ENCODE measurements at regions not wholly inside any gene's neighbourhood (a gene's known extent, or its start where the extent isn't known, plus 50 kb on each side); places are given as distances from the start of the nearest gene placed in this dataset.

DNA sequence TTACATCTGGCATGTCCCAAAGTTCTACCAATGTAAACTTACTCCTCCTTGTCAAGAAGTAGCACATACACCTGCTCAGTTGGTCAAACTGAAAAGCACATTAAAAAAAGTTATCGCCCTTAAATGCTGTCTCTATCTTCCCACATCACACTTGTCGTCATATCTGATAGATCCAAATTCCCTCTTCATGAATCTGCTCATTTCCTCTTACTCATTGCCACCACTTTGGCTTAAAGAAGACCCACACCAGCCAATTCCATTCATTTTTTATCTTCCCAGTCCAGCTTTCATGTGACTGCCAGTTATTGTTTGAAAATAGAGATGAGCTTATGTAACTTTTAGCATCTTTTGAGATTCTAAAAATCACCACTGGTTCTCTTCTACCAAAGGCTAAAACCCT lies 305.9 kb upstream of the MTNR1B start:
- ChIA-PET POLR2A (no interaction called here), CTCF (no interaction called here)
- no peaks in the 10 kb centered on the region for H3K4me1 ChIP-seq (ENCODE audit: control insufficient read depth in 2 of 2, insufficient read depth in 2 of 2, low read length in 2 of 2)
- no peak overlapping the region for H3K27ac ChIP-seq (ENCODE audit: low read depth, low read length)
- no peaks in the 10 kb centered on the region for H3K36me3 Mint-ChIP-seq
- ATAC-seq: no peak
- intact Hi-C loops (cut with micrococcal nuclease): no loop called here
- DNase-seq: no peak
- H3K4me1 Mint-ChIP-seq: no peaks in the 10 kb centered on the region
- H3K4me3 Mint-ChIP-seq: no peak overlapping the region
- H3K36me3 ChIP-seq (ENCODE audit: control insufficient read depth in 2 of 3, insufficient read depth in 3 of 3, low read length in 3 of 3): no peaks in the 10 kb centered on the region
- H3K9me3 ChIP-seq (ENCODE audit: control insufficient read depth in 2 of 3, low read length in 3 of 3): no peaks in the 10 kb centered on the region
- H3K9me3 Mint-ChIP-seq: peaks cover 0 to 7% (median 3%) of the 10 kb centered on the region in 11 donors
- H3K27me3 Mint-ChIP-seq: no peaks in the 10 kb centered on the region
- H3K27ac Mint-ChIP-seq: no peak overlapping the region
- H3K27me3 ChIP-seq (ENCODE audit: control insufficient read depth in 2 of 2, insufficient read depth in 2 of 2, low read length in 2 of 2): no peaks in the 10 kb centered on the region
- H3K4me3 ChIP-seq (ENCODE audit: low read length): no peak overlapping the region

DNA sequence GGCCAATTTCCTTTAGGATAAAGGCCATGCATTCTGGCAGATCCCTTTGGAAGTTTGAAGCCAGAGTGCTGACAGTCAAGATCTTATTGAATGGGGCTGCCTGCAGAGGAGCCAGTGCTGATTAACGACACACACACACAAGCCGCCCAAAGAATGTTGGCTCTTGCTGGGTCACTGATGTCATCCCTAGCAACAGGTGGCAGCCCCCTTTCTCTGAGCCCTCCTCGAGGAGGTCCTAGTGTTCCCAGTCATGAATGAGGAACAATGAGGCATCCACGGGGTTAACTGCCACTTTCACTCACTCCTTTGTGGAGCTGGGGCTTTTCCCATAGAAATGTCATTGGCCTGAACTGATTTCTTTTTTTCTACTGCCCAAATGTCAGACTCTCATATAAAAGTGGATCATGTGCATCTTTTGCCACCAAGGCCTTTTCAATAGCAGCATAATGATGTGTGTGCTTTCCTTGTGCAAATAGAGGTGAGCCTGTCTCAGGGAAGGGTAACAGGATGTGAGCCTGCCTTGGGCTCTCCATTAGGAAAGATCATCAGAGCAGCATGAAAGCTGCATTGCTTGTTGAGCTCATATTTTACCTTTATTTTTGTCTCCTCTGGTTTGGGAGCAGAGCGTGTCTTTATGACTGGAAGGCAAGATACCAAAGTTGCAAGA lies 301.8 kb upstream of the MTNR1B start:
- POLR2A ChIA-PET: no interaction called here
- no peak for ATAC-seq
- H3K27me3 Mint-ChIP-seq: peaks cover 0 to 5% (median 0%) of the 10 kb centered on the region in 5 donors

DNA sequence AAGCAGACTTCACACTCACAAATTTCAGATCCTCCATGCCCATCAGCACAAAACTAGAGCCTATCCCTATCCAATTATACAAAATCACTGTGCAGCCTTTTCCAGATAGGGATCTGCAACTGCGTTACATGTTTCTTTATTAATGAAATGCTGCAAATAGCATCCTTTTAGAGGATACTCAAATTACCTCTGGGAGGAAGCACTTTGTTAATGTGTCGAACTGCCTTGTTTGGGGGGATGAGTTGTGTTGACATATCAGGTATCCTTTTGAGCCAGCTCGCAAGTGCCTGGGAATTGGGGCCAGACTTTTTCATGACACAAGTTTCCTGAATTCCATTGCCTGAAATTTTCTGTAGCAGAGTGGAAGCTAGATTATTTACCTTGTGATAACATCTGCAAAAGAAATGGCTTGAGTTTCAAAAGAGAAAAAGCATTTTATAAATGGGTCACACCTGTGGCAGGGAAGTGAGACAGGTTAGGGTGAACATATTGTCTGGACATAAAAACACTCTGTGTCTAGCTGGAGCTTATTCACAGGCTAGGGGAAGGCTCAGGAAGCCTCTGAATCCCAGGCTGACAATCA lies 299.1 kb upstream of the MTNR1B start:
- POLR2A ChIA-PET: no interaction called here
- intact Hi-C loops (cut with micrococcal nuclease): no loop called here
- no peak overlapping the region for H3K4me3 Mint-ChIP-seq
- peaks cover 0 to 6% (median 2%) of the 10 kb centered on the region in 11 donors for H3K9me3 Mint-ChIP-seq
- no peaks in the 10 kb centered on the region for H3K36me3 Mint-ChIP-seq
- H3K4me3 ChIP-seq (ENCODE audit: low read length): no peak overlapping the region
- DNase-seq: no peak
- no peak overlapping the region for H3K27ac Mint-ChIP-seq
- H3K9me3 ChIP-seq (ENCODE audit: control insufficient read depth in 2 of 3, low read length in 3 of 3): no peaks in the 10 kb centered on the region
- ATAC-seq: no peak
- no peaks in the 10 kb centered on the region for H3K36me3 ChIP-seq (ENCODE audit: control insufficient read depth in 2 of 3, insufficient read depth in 3 of 3, low read length in 3 of 3)
- H3K27ac ChIP-seq (ENCODE audit: low read depth, low read length): no peak overlapping the region
- CTCF ChIA-PET: no interaction called here
- no peaks in the 10 kb centered on the region for H3K27me3 ChIP-seq (ENCODE audit: control insufficient read depth in 2 of 2, insufficient read depth in 2 of 2, low read length in 2 of 2)
- H3K4me1 ChIP-seq (ENCODE audit: control insufficient read depth in 2 of 2, insufficient read depth in 2 of 2, low read length in 2 of 2): no peaks in the 10 kb centered on the region
- peaks cover 0 to 5% (median 0%) of the 10 kb centered on the region in 5 donors for H3K27me3 Mint-ChIP-seq
- H3K4me1 Mint-ChIP-seq: no peaks in the 10 kb centered on the region

More for the DNA sequence above, 301.8 kb upstream of the MTNR1B start:
- Histone ChIP-seq H3K4me1 (ENCODE audit: control insufficient read depth in 2 of 2, insufficient read depth in 2 of 2, low read length in 2 of 2) (no peaks in the 10 kb centered on the region), H3K27ac (ENCODE audit: low read depth, low read length) (no peak overlapping the region), H3K4me3 (ENCODE audit: low read length) (no peak overlapping the region), H3K9me3 (ENCODE audit: control insufficient read depth in 2 of 3, low read length in 3 of 3) (no peaks in the 10 kb centered on the region), H3K27me3 (ENCODE audit: control insufficient read depth in 2 of 2, insufficient read depth in 2 of 2, low read length in 2 of 2) (no peaks in the 10 kb centered on the region), H3K36me3 (ENCODE audit: control insufficient read depth in 2 of 3, insufficient read depth in 3 of 3, low read length in 3 of 3) (no peaks in the 10 kb centered on the region)
- intact Hi-C loops (cut with micrococcal nuclease): no loop called here
- H3K9me3 Mint-ChIP-seq: peaks cover 0 to 11% (median 4%) of the 10 kb centered on the region in 11 donors
- no peak for DNase-seq
- no peaks in the 10 kb centered on the region for H3K4me1 Mint-ChIP-seq
- no peak overlapping the region for H3K4me3 Mint-ChIP-seq
- no peaks in the 10 kb centered on the region for H3K36me3 Mint-ChIP-seq
- CTCF ChIA-PET: no interaction called here
- H3K27ac Mint-ChIP-seq: no peak overlapping the region

DNA sequence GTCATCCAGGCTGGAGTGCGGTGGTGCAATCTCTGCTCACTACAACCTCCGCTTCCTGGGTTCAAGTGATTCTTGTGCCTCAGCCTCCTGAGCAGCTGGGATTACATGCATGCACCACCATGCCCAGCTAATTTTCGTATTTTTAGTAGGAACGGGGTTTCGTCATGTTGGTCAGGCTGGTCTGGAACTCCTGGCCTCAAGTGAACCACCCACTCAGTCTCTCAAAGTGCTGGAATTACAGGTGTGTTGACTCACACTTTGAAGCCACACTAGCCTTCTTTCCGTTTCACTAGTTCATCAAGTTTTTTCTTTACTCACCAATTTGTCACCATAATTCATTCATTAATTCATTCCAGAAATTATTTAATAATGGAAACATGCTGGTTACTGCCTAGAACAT lies 298.4 kb upstream of the MTNR1B start:
- no peaks in the 10 kb centered on the region for H3K36me3 ChIP-seq (ENCODE audit: control insufficient read depth in 2 of 3, insufficient read depth in 3 of 3, low read length in 3 of 3)
- H3K4me1 ChIP-seq (ENCODE audit: control insufficient read depth in 2 of 2, insufficient read depth in 2 of 2, low read length in 2 of 2): no peaks in the 10 kb centered on the region
- CTCF ChIA-PET: no interaction called here
- no peak overlapping the region for H3K27ac Mint-ChIP-seq
- POLR2A ChIA-PET: no interaction called here
- ATAC-seq (no peak), DNase-seq (no peak)
- H3K4me3 Mint-ChIP-seq: no peak overlapping the region
- no peaks in the 10 kb centered on the region for H3K27me3 ChIP-seq (ENCODE audit: control insufficient read depth in 2 of 2, insufficient read depth in 2 of 2, low read length in 2 of 2)
- H3K9me3 ChIP-seq (ENCODE audit: control insufficient read depth in 2 of 3, low read length in 3 of 3): no peaks in the 10 kb centered on the region
- no peak overlapping the region for H3K4me3 ChIP-seq (ENCODE audit: low read length)
- H3K27me3 Mint-ChIP-seq: peaks cover 0 to 5% (median 0%) of the 10 kb centered on the region in 5 donors
- H3K9me3 Mint-ChIP-seq: peaks cover 0 to 6% (median 2%) of the 10 kb centered on the region in 11 donors
- no peaks in the 10 kb centered on the region for H3K4me1 Mint-ChIP-seq
- intact Hi-C loops (cut with micrococcal nuclease): no loop called here
- H3K27ac ChIP-seq (ENCODE audit: low read depth, low read length): no peak overlapping the region
- no peaks in the 10 kb centered on the region for H3K36me3 Mint-ChIP-seq

DNA sequence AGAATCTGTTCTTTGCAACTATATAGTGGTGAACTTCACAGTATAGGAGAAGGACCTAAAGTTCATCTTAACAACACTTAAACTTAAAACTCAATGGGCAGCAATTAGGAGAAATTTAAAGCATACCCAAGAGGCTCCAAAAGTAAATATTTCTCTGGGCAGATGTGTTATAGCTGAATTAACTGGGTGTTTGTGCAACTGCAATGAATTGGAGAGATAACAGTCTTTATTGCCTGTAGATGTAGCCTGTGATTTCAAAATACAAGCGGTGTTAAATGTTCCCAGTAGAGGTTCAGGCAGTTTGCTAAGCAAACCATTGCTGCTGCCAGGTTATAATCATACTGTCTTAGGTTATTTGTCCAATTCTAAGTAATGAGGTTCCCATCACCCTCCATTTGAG lies 294.1 kb upstream of the MTNR1B start:
- CTCF ChIA-PET: no interaction called here
- no peak for ATAC-seq
- Mint-ChIP-seq H3K36me3 (no peaks in the 10 kb centered on the region), H3K9me3 (peaks cover 0 to 11% (median 4%) of the 10 kb centered on the region in 11 donors), H3K4me1 (no peaks in the 10 kb centered on the region), H3K27ac (no peak overlapping the region), H3K4me3 (no peak overlapping the region), H3K27me3 (peaks cover 0 to 5% (median 0%) of the 10 kb centered on the region in 5 donors)
- Histone ChIP-seq H3K27me3 (ENCODE audit: control insufficient read depth in 2 of 2, insufficient read depth in 2 of 2, low read length in 2 of 2) (no peaks in the 10 kb centered on the region), H3K4me1 (ENCODE audit: control insufficient read depth in 2 of 2, insufficient read depth in 2 of 2, low read length in 2 of 2) (no peaks in the 10 kb centered on the region), H3K36me3 (ENCODE audit: control insufficient read depth in 2 of 3, insufficient read depth in 3 of 3, low read length in 3 of 3) (no peaks in the 10 kb centered on the region), H3K4me3 (ENCODE audit: low read length) (no peak overlapping the region), H3K9me3 (ENCODE audit: control insufficient read depth in 2 of 3, low read length in 3 of 3) (no peaks in the 10 kb centered on the region), H3K27ac (ENCODE audit: low read depth, low read length) (no peak overlapping the region)
- intact Hi-C loops (cut with micrococcal nuclease): no loop called here
- POLR2A ChIA-PET: no interaction called here
- DNase-seq: no peak

DNA sequence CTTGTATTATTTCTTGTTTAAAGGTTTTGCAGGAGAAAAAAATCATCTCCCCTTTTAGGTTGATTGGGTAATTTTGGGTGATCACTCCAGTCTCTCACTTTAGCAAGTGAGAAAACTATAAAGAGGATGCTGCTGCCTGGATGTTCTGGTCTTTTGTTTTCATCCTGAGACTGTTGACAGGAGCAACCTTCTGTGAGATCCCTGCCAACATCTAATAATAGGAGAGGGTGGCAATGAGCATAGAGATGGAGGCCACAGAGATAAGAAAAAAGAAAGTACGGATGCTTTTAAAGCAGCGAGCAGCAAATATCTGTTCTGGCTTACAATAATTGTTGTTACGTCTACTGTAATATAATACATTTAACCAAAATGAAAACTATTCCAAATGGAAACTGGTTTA lies 293.6 kb upstream of the MTNR1B start:
- no peak for DNase-seq
- POLR2A ChIA-PET: no interaction called here
- Histone ChIP-seq H3K9me3 (ENCODE audit: control insufficient read depth in 2 of 3, low read length in 3 of 3) (no peaks in the 10 kb centered on the region), H3K36me3 (ENCODE audit: control insufficient read depth in 2 of 3, insufficient read depth in 3 of 3, low read length in 3 of 3) (no peaks in the 10 kb centered on the region), H3K4me1 (ENCODE audit: control insufficient read depth in 2 of 2, insufficient read depth in 2 of 2, low read length in 2 of 2) (no peaks in the 10 kb centered on the region), H3K27me3 (ENCODE audit: control insufficient read depth in 2 of 2, insufficient read depth in 2 of 2, low read length in 2 of 2) (no peaks in the 10 kb centered on the region), H3K27ac (ENCODE audit: low read depth, low read length) (no peak overlapping the region), H3K4me3 (ENCODE audit: low read length) (no peak overlapping the region)
- no peak overlapping the region for H3K27ac Mint-ChIP-seq
- H3K4me1 Mint-ChIP-seq: no peaks in the 10 kb centered on the region
- intact Hi-C loops (cut with micrococcal nuclease): no loop called here
- peaks cover 0 to 11% (median 4%) of the 10 kb centered on the region in 11 donors for H3K9me3 Mint-ChIP-seq
- H3K27me3 Mint-ChIP-seq: peaks cover 0 to 5% (median 0%) of the 10 kb centered on the region in 5 donors
- no peak for ATAC-seq
- H3K36me3 Mint-ChIP-seq: no peaks in the 10 kb centered on the region
- CTCF ChIA-PET: no interaction called here
- no peak overlapping the region for H3K4me3 Mint-ChIP-seq

DNA sequence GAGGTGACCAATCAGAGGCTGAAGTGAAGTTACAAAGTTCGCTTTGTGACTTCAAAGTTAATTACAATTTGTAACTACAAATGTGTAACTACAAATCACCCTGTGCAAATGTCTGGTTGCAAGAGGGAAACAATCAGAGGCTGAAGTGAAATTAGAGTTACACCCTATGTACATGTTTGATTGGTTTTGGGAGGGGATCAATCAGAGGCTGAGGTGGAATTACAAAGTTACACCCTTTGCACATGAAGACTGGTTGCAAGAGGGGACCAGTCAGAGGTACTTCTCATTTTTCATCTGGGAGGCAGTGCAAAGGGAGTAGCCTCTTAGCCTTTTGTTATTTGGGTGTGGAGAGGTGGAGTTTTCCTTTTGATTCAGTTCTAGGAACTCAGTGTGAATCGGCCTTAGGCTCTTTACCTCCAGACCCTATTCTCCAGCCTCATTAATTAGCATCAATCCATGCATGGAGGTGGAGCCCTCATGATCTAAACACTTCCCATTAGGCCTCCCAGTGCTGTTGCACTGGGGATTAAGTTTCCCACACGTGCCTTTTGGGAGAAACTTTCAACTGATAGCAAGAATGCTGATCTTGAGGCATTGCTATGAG lies 291.3 kb upstream of the MTNR1B start:
- Mint-ChIP-seq H3K27ac (no peak overlapping the region), H3K4me1 (no peaks in the 10 kb centered on the region), H3K27me3 (no peaks in the 10 kb centered on the region), H3K36me3 (no peaks in the 10 kb centered on the region), H3K4me3 (no peak overlapping the region), H3K9me3 (peaks cover 0 to 12% (median 5%) of the 10 kb centered on the region in 11 donors)
- ChIA-PET CTCF (no interaction called here), POLR2A (no interaction called here)
- no peaks in the 10 kb centered on the region for H3K4me1 ChIP-seq (ENCODE audit: control insufficient read depth in 2 of 2, insufficient read depth in 2 of 2, low read length in 2 of 2)
- H3K36me3 ChIP-seq (ENCODE audit: control insufficient read depth in 2 of 3, insufficient read depth in 3 of 3, low read length in 3 of 3): no peaks in the 10 kb centered on the region
- no peaks in the 10 kb centered on the region for H3K27me3 ChIP-seq (ENCODE audit: control insufficient read depth in 2 of 2, insufficient read depth in 2 of 2, low read length in 2 of 2)
- no peak for DNase-seq
- intact Hi-C loops (cut with micrococcal nuclease): no loop called here
- no peak overlapping the region for H3K4me3 ChIP-seq (ENCODE audit: low read length)
- H3K27ac ChIP-seq (ENCODE audit: low read depth, low read length): no peak overlapping the region
- no peak for ATAC-seq
- no peaks in the 10 kb centered on the region for H3K9me3 ChIP-seq (ENCODE audit: control insufficient read depth in 2 of 3, low read length in 3 of 3)

All from naive thymus-derived CD4-positive, alpha-beta T cell (primary cell).